GM12892 (cell line): ENCODE measurements at regions not wholly inside any gene's neighbourhood (a gene's known extent, or its start where the extent isn't known, plus 50 kb on each side); places are given as distances from the start of the nearest gene placed in this dataset.

Experiments
- DNase-seq: peaks from one replicate; pipeline ENCODE4 v3.0.0; 2011; ENCODE audit not compliant: insufficient read length
- FAIRE-seq: peaks from 2 replicates; lab custom pipeline; 2011; peaks lifted over from hg19 to GRCh38; lab: Jason Lieb, UNC
- POLR2A ChIP-seq: IDR thresholded peaks from 2 replicates; pipeline ENCODE4 v1.6.1; 2011; ENCODE audit warnings: low read depth, low read length, control low read depth
- POLR2AphosphoS5 ChIP-seq: IDR thresholded peaks from 2 replicates; pipeline ENCODE4 v1.6.1; 2011; ENCODE audit warnings: low read depth, low read length, control low read depth
- TAF1 ChIP-seq: IDR thresholded peaks from 2 replicates; pipeline ENCODE4 v1.6.1; 2011; ENCODE audit warnings: low read depth, mild to moderate bottlenecking, control low read depth, low read length, borderline replicate concordance

- no peak for TF ChIP-seq TAF1
- DNase-seq (no peak), FAIRE-seq (no peak)
These were observed 313.1 kb upstream of the PTPRD start for GRCh38 chr9:10925896-10926295.

- TF ChIP-seq TAF1, result no peak
- TF ChIP-seq POLR2A, result no peak
- no peak for TF ChIP-seq POLR2AphosphoS5
- DNase-seq, result no peak
- no peak for FAIRE-seq
These were observed 315.6 kb upstream of the PTPRD start for GRCh38 chr9:10928372-10928771.

GRCh38 chr9:10930081-10930480 is 317.3 kb upstream of the PTPRD start:
- TF ChIP-seq POLR2AphosphoS5 (no peak), TAF1 (no peak), POLR2A (no peak)
- DNase-seq (no peak), FAIRE-seq (no peak)

- TF ChIP-seq TAF1, result no peak
- no peak for TF ChIP-seq POLR2AphosphoS5
- no peak for TF ChIP-seq POLR2A
- DNase-seq (no peak), FAIRE-seq (no peak)
These were observed 334.0 kb upstream of the PTPRD start for GRCh38 chr9:10946676-10947410.

GRCh38 chr9:10957878-10958277 is 345.1 kb upstream of the PTPRD start:
- FAIRE-seq (no peak), DNase-seq (no peak)
- TF ChIP-seq POLR2AphosphoS5, result no peak
- TF ChIP-seq POLR2A, result no peak
- no peak for TF ChIP-seq TAF1

GRCh38 chr9:10961883-10962282 is 349.1 kb upstream of the PTPRD start:
- no peak for DNase-seq
- no peak for FAIRE-seq
- no peak for TF ChIP-seq POLR2A
- no peak for TF ChIP-seq TAF1
- TF ChIP-seq POLR2AphosphoS5, result no peak

- no peak for TF ChIP-seq POLR2AphosphoS5
- no peak for TF ChIP-seq TAF1
- TF ChIP-seq POLR2A, result no peak
- DNase-seq, result no peak
- FAIRE-seq, result no peak
These were observed 370.4 kb upstream of the PTPRD start for GRCh38 chr9:10983251-10983650.

GRCh38 chr9:10999646-11000045 is 386.8 kb upstream of the PTPRD start:
- DNase-seq (no peak), FAIRE-seq (no peak)
- TF ChIP-seq POLR2A (no peak), TAF1 (no peak), POLR2AphosphoS5 (no peak)

- FAIRE-seq (no peak), DNase-seq (no peak)
- no peak for TF ChIP-seq POLR2AphosphoS5
- TF ChIP-seq POLR2A, result no peak
- no peak for TF ChIP-seq TAF1
These were observed 388.7 kb upstream of the PTPRD start for GRCh38 chr9:11001546-11001945.

GRCh38 chr9:11002705-11003104 is 389.9 kb upstream of the PTPRD start:
- DNase-seq (no peak), FAIRE-seq (no peak)
- TF ChIP-seq TAF1 (no peak), POLR2AphosphoS5 (no peak), POLR2A (no peak)

GRCh38 chr9:11003836-11004235 is 391.0 kb upstream of the PTPRD start:
- TF ChIP-seq POLR2AphosphoS5, result no peak
- TF ChIP-seq TAF1, result no peak
- no peak for TF ChIP-seq POLR2A
- FAIRE-seq (no peak), DNase-seq (no peak)

- TF ChIP-seq POLR2A (no peak), TAF1 (no peak), POLR2AphosphoS5 (no peak)
- DNase-seq, result no peak
- no peak for FAIRE-seq
These were observed 398.9 kb upstream of the PTPRD start for GRCh38 chr9:11011696-11012095.

- FAIRE-seq (no peak), DNase-seq (no peak)
- TF ChIP-seq TAF1, result no peak
- TF ChIP-seq POLR2A, result no peak
- no peak for TF ChIP-seq POLR2AphosphoS5
These were observed 403.3 kb upstream of the PTPRD start for GRCh38 chr9:11016081-11016480.
